KG1 (cell line): ENCODE measurements at regions not wholly inside any gene's neighbourhood (a gene's known extent, or its start where the extent isn't known, plus 50 kb on each side); places are given as distances from the start of the nearest gene placed in this dataset.
"Not testable (repeated sequence)": the region's sequence is repeated elsewhere in the genome, so short reads cannot be mapped to it uniquely, and the experiment has no call there.

Source experiments
- DNase-seq: peaks from one replicate; lab custom pipeline; 2025; lab: John Stamatoyannopoulos, UW

DNA sequence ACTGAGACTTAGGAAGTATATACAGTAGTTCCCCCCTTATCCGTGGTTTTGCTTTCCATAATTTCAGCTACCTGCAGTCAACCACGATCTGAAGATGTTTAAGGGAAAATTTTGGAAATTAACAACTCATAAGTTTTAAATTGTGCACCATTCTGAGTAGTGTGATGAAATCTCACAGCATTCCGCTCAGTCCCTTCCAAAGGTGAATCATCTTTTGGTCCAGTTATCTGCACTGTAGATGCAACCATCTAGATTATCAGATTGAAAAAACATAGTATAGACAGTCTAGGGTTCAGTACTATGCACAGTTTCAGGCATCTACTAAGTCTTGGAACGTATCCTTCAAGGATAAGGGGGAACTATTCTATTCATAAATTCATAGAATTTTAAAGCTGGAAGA lies 109.0 kb downstream of the ANXA3 start:
- DNase-seq: no peak

GRCh38 chr4:78661086-78661690 lies 109.6 kb downstream of the ANXA3 start:
- DNase-seq: no peak

DNA sequence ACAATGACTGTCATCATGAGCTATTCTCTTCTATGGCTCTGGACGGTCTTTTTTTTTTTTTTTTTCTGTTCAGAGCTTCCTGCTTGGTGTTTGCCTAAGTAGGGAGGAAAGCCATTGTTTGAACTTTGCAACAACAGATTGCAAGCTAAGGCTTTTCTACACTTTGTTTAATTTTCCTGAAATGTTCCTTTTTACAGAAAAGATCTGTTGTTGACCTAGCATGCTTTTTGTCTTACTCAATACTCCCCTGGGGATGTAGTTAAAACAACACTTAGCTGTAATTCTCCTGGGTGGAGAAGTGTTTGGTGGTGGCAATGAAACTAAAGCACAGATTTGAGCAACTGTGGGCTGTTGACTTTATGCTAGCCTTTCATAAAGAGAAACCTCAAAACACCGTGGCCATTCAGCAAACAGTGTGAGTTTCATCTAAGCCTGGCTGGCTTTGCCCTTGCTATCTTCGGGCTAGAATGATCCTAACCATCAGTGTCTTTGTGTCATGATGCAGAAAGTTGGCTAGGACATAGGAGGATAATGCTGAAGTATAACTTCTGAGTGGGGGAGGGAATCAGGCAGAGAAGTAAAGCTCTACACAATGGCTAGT lies 110.5 kb downstream of the ANXA3 start:
- DNase-seq: no peak

DNA sequence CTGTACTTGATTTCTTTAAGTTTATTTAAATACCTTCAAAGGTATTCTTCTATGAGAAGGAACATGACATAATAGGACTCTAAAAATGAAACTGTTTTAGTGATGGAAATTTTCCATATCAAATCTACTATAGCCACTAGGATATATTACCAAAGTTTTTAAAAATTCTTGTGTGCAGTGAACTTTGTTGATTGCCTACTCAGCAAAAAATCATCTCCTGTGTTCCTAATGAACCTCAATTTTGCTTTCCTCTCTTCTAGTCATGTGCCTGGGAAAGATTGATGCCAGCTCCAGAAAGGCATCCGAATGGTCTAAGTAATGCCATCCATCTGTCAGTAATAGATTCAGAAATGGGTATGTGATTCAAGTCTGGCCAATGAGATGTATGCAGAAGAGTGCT lies 111.1 kb downstream of the ANXA3 start:
- DNase-seq: no peak

DNA sequence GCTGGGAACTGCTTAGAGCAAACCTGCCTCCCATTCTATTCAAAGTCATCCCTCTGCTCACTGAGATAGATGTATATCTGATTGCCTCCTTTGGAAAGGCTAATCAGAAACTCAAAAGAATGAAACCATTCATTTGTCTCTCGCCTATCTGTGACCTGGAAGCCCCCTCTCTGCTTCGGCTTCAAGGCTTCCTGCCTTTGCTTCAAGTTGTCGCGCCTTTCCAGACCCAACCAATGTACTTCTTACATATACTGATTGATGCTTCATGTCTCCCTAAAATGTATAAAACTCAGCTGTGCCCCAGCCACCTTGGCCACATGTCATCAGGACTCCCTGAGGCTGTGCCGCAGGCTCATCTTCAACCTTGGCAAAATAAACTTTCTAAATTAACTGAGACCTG lies 111.9 kb upstream of the BMP2K start:
- not testable (repeated sequence) for DNase-seq

DNA sequence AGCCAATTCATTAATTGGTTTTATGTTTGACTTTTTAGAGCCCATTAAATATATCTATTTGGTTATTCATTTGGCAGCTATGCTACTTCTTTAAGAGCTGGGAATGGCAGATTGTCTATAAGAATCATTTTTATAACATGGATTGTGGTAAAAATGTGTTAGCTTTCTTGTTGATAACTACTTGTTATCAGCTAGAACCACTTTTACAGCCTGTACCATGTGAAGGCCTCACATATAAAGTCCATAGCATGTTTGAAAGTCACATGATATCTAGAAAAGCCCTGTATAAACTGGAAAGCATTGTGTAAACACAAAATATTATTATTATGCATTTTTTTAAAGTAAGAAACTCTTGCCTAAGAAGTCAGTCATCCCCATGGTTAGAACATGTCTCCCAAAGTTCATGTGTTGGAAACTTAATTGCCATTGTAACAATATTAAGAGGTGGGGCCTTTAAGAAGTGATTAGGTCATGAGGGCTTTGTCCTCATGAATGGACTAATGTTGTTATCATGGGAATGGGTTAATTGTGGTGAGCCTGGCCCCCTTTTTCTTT lies 110.9 kb upstream of the BMP2K start:
- no peak for DNase-seq

DNA sequence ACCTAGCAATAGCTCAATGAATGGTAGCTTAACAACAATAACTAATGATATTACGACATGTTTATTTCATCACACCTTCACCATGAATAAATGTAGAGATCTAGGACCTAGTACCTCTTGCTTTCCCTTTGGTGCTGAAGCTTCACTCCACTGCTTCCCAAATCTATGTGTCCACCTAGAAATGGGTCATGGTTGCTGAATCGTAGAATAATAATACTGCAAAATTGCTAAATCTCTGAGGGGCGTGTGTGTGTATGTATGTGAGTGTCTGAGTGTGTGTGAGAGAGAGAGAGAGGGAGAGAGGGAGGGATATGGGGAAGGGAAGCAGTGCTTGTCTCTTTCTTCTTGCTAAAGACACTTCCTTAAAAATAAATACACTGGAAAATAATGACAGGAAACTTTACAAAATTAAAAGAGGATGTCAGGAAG lies 109.3 kb upstream of the BMP2K start:
- DNase-seq: no peak

GRCh38 chr4:78667325-78667724 lies 108.8 kb upstream of the BMP2K start:
- no peak for DNase-seq

- DNase-seq: no peak
These were observed 108.4 kb upstream of the BMP2K start for GRCh38 chr4:78667764-78668163.

DNA sequence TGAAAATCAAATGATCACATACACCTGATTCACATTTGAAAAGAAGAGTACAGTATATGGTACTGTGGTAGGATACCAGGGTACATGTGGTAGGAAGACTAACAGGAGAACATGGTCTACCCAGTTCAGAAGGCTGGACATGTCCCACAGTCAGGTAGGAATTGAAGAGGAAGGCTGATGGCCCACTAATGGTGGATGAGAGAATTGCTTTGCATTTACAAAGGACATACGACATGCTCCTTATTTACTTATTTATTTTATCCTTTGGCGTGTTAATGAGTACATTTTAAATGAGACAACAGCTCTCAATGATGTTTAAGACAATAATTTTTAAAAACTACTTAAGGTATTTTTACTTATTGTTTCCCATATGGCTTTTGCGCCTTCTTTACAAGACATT lies 106.7 kb upstream of the BMP2K start:
- DNase-seq: no peak

DNA sequence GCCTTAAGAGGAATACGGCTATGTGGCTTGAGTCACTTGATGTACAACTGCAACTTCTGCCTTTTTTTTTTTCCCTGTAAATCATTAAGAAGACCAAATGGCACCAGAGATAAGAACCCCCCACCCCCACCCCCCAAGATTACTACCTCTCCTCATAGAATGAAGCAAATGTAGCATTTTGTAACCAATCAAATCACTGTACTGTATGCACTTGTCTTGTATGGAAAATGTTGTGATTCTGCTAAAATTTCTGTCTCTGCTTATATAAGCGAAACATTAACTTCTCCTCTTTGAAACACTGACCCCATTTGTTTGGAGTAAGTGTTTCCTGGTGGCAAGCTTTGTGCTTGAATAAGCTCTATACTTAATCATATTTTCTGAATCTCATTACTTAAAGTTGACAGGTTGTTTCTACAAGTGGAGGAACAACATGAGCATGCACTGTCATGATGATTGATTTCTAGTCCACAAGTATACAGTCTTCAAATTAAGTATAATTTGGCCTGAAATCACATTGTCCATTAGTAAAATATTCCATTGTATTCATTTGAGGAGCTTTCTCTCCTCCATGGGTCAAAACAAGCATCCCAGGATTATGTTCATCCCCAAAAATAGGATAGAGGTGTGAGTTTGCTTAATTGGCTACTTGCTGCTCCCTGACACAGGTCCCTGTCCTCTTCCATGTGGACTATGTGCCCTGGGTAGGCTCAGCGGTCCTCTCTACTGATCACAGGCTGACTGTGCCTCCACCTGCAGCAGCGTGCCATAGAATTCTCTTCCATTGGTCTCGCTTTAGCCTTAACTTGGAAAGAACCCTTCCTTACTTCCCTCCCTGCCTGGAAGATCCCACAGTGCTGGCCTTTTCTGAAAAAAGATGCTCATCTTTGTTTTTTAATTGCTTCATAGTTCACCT lies 104.0 kb upstream of the BMP2K start:
- DNase-seq: no peak

DNA sequence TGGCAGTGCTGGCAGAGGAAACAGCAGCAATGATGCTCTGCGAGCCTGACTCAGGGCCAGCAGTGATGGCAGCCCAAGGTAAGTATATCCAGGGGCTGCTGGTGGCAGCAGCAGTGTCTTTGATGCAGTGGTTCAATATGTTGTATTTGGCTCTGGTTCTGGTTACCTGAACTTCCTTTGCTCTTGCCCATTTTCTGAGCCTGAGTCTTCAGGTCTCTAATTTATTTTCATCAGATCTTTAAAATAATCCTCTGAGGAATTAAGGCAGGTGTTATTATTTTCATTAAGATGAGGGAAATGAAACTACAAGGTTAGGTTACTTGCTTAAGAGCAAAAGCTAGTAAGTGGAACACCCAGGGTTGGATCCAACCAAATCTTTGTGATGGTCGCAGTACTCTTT lies 102.8 kb upstream of the BMP2K start:
- no peak for DNase-seq

- DNase-seq: no peak
These were observed 100.8 kb upstream of the BMP2K start for GRCh38 chr4:78675325-78675724.

- no peak for DNase-seq
These were observed 94.1 kb upstream of the BMP2K start for GRCh38 chr4:78682070-78682469.

DNA sequence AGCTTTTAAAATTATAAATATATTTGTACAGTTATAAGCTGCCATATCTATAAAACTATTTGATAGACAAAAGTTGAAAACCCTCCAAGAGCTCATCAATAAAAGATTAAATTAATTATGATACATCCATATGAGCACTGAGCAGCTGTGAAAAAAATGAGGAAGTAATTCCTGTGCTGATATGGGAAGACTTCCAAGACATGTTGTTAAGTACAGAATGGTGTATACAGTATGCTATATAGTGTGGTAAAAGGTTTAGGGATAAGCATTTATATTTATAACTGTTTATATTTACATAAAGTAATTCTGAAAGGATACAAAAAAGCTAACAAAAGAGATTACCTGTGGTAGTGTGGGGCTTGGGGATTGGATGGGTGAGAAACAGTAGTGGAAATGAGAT lies 92.8 kb upstream of the BMP2K start:
- DNase-seq: no peak

DNA sequence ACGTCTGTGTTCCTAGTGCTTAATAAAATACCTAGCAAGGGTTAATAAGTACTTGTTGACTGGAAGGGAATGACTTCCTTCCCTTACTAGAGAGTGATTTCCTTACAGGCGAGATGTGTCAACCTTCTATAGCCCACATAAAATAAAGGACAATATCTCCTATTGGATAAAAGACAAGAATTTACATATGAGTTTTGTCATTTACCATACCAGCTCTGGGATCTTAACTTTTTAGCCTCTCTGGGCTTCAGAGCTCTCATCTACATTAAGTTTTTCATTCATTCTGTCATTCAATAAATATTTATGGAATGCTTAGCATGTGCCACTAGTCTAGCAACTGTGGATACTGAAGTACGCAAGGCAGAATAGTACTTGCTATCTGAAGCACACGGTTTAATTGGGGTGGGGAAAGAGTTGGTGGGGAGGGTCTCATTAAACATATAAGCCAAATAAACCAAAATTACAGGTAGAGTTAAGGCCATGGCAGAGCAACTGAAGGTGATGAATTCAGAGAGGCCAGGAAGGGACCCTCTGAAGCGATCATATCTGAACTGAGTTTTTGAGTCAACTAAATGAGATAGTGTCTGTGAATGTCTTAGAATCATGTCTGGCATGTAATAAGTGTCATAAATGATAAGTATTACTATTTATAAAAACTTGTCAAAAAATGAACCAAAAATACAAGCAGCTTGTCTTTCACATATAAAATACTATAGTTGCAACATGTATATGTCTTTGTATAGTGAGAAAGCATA lies 91.6 kb upstream of the BMP2K start:
- no peak for DNase-seq

GRCh38 chr4:78687818-78688217 lies 88.3 kb upstream of the BMP2K start:
- no peak for DNase-seq

- no peak for DNase-seq
These were observed 87.8 kb upstream of the BMP2K start for GRCh38 chr4:78688366-78688765.

DNA sequence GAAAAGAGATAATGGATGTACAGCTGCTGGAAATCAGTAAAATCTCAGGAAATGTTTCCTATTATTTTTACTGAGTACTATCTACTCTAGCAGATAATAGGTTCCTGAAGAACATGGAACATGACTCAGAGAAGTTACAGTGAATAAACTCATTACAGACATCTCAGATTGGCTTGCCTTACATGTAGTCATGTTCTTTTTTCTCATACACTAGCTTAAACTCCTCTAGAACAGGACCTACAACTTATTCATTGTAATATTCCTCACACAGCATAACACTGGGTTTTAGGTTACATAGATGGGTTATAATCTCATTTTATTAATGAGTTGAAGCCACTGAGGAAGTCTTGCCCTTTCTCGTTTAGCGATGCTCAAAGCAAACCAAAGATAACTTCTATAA lies 86.9 kb upstream of the BMP2K start:
- no peak for DNase-seq

DNA sequence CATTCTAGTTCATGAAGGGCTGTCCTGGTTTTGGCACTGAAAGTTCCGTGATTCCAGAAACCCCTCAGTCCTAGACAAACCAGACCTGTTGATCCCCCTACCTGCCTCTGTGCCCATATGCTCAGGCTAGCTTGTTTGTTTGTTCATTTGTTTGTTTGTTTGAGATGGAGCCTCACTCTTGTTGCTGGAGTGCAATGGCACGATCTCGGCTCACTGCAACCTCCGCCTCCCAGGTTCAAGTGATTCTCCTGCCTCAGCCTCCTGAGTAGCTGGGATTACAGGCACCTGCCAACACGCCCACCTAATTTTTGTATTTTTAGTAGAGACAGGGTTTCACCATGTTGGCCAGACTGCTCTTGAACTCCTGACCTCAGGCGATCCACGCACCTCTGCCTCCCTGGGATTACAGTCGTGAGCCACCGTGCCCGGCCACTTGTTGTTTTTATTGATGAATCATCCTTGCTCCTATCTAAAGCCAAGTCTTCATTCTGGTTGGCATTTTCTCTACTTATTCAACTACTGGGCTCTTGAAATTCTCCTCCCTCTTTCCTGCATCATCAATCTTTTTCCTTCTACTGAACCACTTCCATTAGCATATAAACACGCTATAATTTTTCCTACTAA lies 86.3 kb upstream of the BMP2K start:
- no peak for DNase-seq

GRCh38 chr4:78691334-78691754 lies 84.8 kb upstream of the BMP2K start:
- DNase-seq: no peak
